CD4-positive, alpha-beta T cell (primary cell): ENCODE measurements at regions not wholly inside any gene's neighbourhood (a gene's known extent, or its start where the extent isn't known, plus 50 kb on each side); places are given as distances from the start of the nearest gene placed in this dataset.

Experiments used
- ATAC-seq: fragments of 200-7000 bp; cut with Tn5 transposase; one replicate; pipeline ENCODE4 v1.10.0; 2022; ENCODE audit warnings: mild to moderate bottlenecking; ENCODE audit not compliant: poor library complexity
- CTCF ChIA-PET: fragments of 350-600 bp; sonication (Branson Sonifier 250); formaldehyde crosslinking; loops from one replicate; lab custom pipeline; 2021; ENCODE audit warnings: antibody characterized with exemption, inconsistent platforms; lab: Charles Lee
- POLR2A ChIA-PET: fragments of 350-600 bp; sonication (Branson Sonifier 250); formaldehyde crosslinking; loops from one replicate; lab custom pipeline; 2021; ENCODE audit warnings: antibody characterized with exemption, inconsistent platforms; lab: Charles Lee
- DNase-seq, 14 experiments: peaks; one replicate each; pipeline ENCODE4 v3.0.0-alpha.2; 2013 to 2020; ENCODE audit warnings: mixed read lengths in 2 of 14
- H3K27ac ChIP-seq, 2 donors: one replicate each; pipeline versions ENCODE4 v1.5.1 to v1.7.0; 2013; ENCODE audit warnings: low read length in 2 of 2, low read depth in 1 of 2, mild to moderate bottlenecking in 1 of 2
- H3K27me3 ChIP-seq, 2 experiments: 1 replicate in 1 of 2; 2 replicates in 1 of 2; pipeline versions ENCODE4 v1.6.1 to v1.7.0; 2013; ENCODE audit warnings: low read length in 2 of 2, control low read depth in 1 of 2, mild to moderate bottlenecking in 1 of 2, moderate library complexity in 1 of 2; ENCODE audit not compliant: insufficient read depth in 2 of 2, control insufficient read depth in 1 of 2
- H3K36me3 ChIP-seq: one replicate; pipeline ENCODE4 v1.6.1; 2013; ENCODE audit warnings: low read length, control low read depth; ENCODE audit not compliant: insufficient read depth
- H3K4me1 ChIP-seq: one replicate; pipeline ENCODE4 v1.6.1; 2013; ENCODE audit warnings: low read length, control low read depth; ENCODE audit not compliant: insufficient read depth
- H3K4me3 ChIP-seq: one replicate; pipeline ENCODE4 v1.5.1; 2013; ENCODE audit warnings: mild to moderate bottlenecking, low read length, moderate library complexity
- H3K9me3 ChIP-seq, 2 experiments: 1 replicate in 1 of 2; 2 replicates in 1 of 2; pipeline versions ENCODE4 v1.6.1 to v1.7.0; 2013; ENCODE audit warnings: low read length in 2 of 2, mild to moderate bottlenecking in 2 of 2, control low read depth in 1 of 2, moderate library complexity in 1 of 2; ENCODE audit not compliant: control insufficient read depth in 1 of 2, insufficient read depth in 1 of 2
- H3K27ac Mint-ChIP-seq: one replicate; pipeline ENCODE4 v1.8.0; 2020; ENCODE audit warnings: mixed read lengths
- H3K27me3 Mint-ChIP-seq: one replicate; pipeline ENCODE4 v1.8.0; 2021; ENCODE audit warnings: mixed read lengths
- H3K36me3 Mint-ChIP-seq: one replicate; pipeline ENCODE4 v1.8.0; 2021; ENCODE audit warnings: low read depth, mixed read lengths
- H3K4me1 Mint-ChIP-seq: one replicate; pipeline ENCODE4 v1.8.0; 2021; ENCODE audit warnings: low read depth, mixed read lengths
- H3K4me3 Mint-ChIP-seq: one replicate; pipeline ENCODE4 v1.8.0; 2020; ENCODE audit warnings: mild to moderate bottlenecking, mixed read lengths
- H3K9me3 Mint-ChIP-seq: one replicate; pipeline ENCODE4 v1.8.0; 2020; ENCODE audit warnings: mixed read lengths
- CTCF ChIP-seq: fragments of 200-600 bp; IDR thresholded peaks from one replicate; pipeline ENCODE4 v1.8.0; 2022; ENCODE audit warnings: antibody characterized with exemption, mild to moderate bottlenecking
- intact Hi-C, 2 experiments: fragments of 100-400 bp; cut with DNase I in 1 of 2; cut with micrococcal nuclease in 1 of 2; formaldehyde crosslinking; loops; one replicate each; pipeline versions ENCODE4 v1.15.1 to v1.9.0; 2023 to 2025; cut with DNase I, micrococcal nuclease

DNA sequence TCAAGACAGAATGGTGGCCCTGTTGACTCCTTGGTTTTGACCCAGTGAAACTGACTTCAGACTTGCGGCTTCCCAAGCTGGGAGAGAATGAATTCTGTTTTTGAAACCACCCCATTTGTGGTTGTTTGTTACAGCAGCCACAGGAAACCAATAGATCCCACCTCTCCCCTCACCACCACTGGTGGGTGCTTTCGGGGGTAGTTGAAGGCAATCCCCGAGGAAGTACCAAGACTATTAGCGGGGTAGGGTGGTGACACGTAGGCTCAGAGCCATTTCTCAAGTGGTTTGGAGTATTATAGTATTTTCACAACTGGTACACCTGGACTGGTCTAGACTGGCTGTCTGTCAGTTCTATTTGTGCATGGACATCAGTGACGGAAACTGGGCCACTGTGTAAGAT lies 189.1 kb upstream of the RBPJ start:
- intact Hi-C loops: no loop called here
- Mint-ChIP-seq H3K9me3 (no peaks in the 10 kb centered on the region), H3K4me1 (peaks cover 25% of the 10 kb centered on the region), H3K27me3 (peaks cover 3% of the 10 kb centered on the region), H3K27ac (peak overlapping the region; percentile 80), H3K36me3 (no peaks in the 10 kb centered on the region), H3K4me3 (no peak overlapping the region)
- ChIA-PET POLR2A (no interaction called here), CTCF (interaction anchor here (1.1 kb wide), 1 partner anchor 49 kb away, joined by 4 read pairs; no protein-coding TSS in a partner anchor)
- Histone ChIP-seq H3K27me3 (no peaks in the 10 kb centered on the region), H3K27ac (peak overlapping the region in 1 of 2 donors; percentile 39), H3K36me3 (no peaks in the 10 kb centered on the region), H3K9me3 (peaks cover 0 to 4% of the 10 kb centered on the region in 2 experiments), H3K4me3 (no peak overlapping the region), H3K4me1 (peaks cover 26% of the 10 kb centered on the region)
- ATAC-seq: peak; percentile 46
- peak in 7 of 14 experiments; percentile 4 to 81 (median 39) for DNase-seq
- no peak for TF ChIP-seq CTCF

DNA sequence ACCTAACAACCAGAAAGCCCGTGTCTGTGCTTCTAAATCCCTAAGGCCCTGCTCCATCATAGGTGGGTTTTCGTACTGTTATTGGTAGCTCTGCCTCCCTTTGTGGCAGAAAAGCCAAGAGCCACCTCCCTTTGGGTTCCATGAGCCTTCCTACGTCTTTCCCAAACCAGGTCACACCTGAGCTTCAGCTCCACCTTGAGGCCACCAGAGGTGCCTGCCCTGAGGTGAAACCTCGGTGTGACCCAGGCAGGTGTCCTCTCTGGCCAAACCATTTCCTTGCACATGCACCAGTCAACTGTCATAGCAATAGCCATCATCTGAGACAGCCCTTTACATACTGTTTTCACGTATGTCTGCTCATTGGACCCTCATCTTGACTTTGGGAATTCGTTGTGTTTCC lies 188.0 kb upstream of the RBPJ start:
- H3K9me3 Mint-ChIP-seq: no peaks in the 10 kb centered on the region
- Histone ChIP-seq H3K27ac (no peak overlapping the region), H3K9me3 (peaks cover 0 to 2% of the 10 kb centered on the region in 2 experiments), H3K27me3 (no peaks in the 10 kb centered on the region), H3K4me3 (no peak overlapping the region), H3K36me3 (no peaks in the 10 kb centered on the region), H3K4me1 (peaks cover 26% of the 10 kb centered on the region)
- no peak for TF ChIP-seq CTCF
- ATAC-seq (no peak), DNase-seq (no peak)
- H3K4me3 Mint-ChIP-seq: no peak overlapping the region
- H3K4me1 Mint-ChIP-seq: peaks cover 25% of the 10 kb centered on the region
- intact Hi-C loops: no loop called here
- no peaks in the 10 kb centered on the region for H3K27me3 Mint-ChIP-seq
- ChIA-PET CTCF (no interaction called here), POLR2A (no interaction called here)
- no peaks in the 10 kb centered on the region for H3K36me3 Mint-ChIP-seq
- H3K27ac Mint-ChIP-seq: peak overlapping the region; percentile 80

DNA sequence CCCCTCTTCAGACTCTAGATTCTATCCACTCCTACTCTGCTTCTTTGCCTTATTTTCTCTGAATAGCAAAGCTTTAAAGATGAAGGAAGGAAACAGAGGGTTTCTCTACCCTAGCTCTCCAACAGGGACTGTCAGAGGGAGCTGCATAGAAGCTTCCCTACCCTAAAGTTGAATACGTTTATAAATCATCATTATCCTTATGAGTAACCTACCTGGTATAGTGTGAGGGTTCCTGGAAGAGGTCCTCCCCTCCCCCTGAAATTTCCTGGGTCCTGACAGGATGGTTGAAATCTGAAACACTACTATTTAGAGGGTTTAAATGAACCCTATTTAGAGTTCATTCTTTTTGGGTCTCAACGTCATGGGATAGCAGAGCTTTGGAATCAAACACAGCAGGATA lies 187.0 kb upstream of the RBPJ start:
- no peak overlapping the region for H3K27ac Mint-ChIP-seq

More for the DNA sequence above, 187.0 kb upstream of the RBPJ start:
- Histone ChIP-seq H3K4me1 (peaks cover 26% of the 10 kb centered on the region), H3K4me3 (no peak overlapping the region), H3K27ac (no peak overlapping the region), H3K27me3 (no peaks in the 10 kb centered on the region), H3K36me3 (no peaks in the 10 kb centered on the region), H3K9me3 (no peaks in the 10 kb centered on the region)
- no peaks in the 10 kb centered on the region for H3K27me3 Mint-ChIP-seq
- no peak overlapping the region for H3K4me3 Mint-ChIP-seq
- H3K36me3 Mint-ChIP-seq: no peaks in the 10 kb centered on the region
- intact Hi-C loops: no loop called here
- peaks cover 25% of the 10 kb centered on the region for H3K4me1 Mint-ChIP-seq
- TF ChIP-seq CTCF: no peak
- DNase-seq (no peak), ATAC-seq (no peak)
- ChIA-PET POLR2A (no interaction called here), CTCF (no interaction called here)
- H3K9me3 Mint-ChIP-seq: no peaks in the 10 kb centered on the region
